OCI-LY3 (cell line): ENCODE measurements at regions not wholly inside any gene's neighbourhood (a gene's known extent, or its start where the extent isn't known, plus 50 kb on each side); places are given as distances from the start of the nearest gene placed in this dataset.

Experiments
- CTCF ChIP-seq: fragments of 200-600, 300-600 bp; sonication (generic); IDR thresholded peaks from 2 replicates; pipeline ENCODE4 v1.5.1; 2014; ENCODE audit warnings: antibody characterized with exemption, low read length, low read depth
- EZH2phosphoT487 ChIP-seq: fragments of 200-600 bp; shearing (Covaris generic); IDR thresholded peaks from 2 replicates; pipeline ENCODE4 v1.6.1; 2018; ENCODE audit warnings: antibody characterized with exemption, mixed run types, low read depth

- TF ChIP-seq CTCF (no peak), EZH2phosphoT487 (no peak)
Observed at GRCh38 chr6:166720856-166721255, 93.8 kb upstream of the RPS6KA2 start.
